NCI-H2196 treated with DMSO at 0.1 percent for 48 hours (cell line): ENCODE measurements at regions not wholly inside any gene's neighbourhood (a gene's known extent, or its start where the extent isn't known, plus 50 kb on each side); places are given as distances from the start of the nearest gene placed in this dataset.
"Not testable (repeated sequence)": the region's sequence is repeated elsewhere in the genome, so short reads cannot be mapped to it uniquely, and the experiment has no call there.

Experiments
- DNase-seq: peaks from one replicate; lab custom pipeline; 2025; ENCODE audit not compliant: unreplicated experiment; lab: John Stamatoyannopoulos, UW

DNA sequence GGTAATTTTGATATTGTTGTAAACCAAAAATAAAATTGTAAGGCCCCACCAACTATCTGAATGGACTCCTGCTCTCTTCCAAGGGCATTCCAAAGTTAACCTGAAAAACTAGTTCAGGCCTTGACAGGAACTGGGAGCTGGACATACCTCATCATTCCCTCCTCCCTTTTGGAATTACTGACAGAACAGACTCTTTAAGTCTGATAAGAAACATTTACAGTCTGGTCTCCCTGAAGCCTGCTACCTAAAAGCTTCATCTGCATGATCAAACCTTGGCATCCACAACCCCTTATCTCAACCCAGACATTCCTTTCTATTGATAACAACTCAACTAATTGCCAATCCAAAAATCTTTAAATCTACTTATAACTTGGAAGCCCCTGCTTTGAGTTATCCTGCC is 123.8 kb downstream of the TLR5 start:
- DNase-seq: no peak

DNA sequence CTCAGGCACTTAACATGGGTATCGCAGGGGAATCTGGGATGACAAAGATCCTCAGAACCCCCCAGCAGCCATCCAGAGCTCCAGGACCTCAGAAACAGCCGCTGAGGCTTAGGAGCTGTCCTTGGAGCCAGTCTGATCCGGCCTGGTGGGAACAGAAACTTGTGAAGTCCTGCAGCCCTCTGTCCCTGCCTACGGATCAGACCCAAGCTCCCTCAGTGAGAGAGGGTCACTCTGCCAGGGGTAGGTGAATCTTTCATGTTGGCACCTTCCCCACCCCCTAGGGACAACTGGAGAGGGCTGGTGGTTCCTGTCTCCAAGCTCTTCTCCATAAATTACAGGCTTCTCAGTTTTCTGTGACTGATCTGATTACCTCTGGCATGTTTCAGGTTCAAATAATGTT is 122.3 kb downstream of the TLR5 start:
- no peak for DNase-seq

DNA sequence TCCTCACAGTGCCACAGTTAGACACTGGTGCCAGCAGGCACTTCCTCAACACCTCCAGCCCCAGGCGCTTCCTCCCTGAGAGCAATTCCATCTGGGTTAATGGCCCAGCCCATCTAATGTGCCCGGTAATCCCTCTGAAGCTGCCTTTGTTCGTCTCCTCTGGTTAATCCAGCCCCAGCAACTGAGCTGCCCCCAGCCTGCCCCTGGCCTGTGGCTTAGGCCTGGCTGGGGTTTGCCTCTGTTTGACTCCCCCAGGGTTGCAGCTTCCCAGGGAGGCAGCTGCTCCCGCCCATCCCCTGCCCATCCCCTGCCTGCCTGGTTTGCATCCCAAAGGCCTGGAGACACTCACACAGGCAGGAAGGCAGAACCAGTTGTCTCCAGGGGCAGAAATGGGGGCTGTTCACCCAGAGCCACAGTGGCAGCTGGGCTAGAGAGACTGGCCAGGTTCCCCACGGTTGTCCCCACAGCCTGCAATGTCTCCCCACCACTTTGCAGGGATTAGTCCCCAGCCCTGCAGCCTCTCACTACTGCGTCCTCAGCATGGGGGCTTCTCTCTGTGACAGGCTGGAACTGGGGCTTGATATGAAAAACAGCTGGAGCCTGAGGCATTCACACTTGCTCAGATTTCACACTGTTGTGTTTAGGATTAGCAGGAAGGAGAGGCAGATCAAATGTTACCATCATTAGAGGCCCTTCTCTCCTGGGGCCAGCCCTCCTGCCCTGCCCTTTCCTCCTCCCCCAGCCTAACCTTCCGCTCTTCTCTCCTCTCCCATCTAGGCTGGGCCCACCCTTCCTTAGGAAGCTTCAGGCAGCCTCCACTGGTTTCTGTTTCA is 120.2 kb downstream of the TLR5 start:
- DNase-seq: no peak

DNA sequence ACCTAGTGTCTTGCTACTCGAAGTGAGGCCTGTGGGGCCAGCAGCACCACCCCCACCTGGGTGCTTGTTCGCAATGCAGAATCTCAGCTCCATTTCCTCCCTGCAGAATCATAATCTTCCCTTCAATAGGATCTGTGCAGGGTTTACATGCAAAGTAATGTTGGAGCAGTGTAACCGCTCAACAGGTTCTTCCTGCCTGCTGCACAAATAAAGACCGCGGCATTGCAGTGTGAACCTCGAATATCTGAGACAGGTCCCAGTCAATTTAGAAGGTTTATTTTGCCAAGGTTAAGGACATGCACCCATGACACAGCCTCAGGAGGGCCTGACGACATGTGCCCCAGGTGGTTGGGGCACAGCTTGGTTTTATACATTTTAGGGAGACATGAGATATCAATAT is 119.2 kb downstream of the TLR5 start:
- no peak for DNase-seq

DNA sequence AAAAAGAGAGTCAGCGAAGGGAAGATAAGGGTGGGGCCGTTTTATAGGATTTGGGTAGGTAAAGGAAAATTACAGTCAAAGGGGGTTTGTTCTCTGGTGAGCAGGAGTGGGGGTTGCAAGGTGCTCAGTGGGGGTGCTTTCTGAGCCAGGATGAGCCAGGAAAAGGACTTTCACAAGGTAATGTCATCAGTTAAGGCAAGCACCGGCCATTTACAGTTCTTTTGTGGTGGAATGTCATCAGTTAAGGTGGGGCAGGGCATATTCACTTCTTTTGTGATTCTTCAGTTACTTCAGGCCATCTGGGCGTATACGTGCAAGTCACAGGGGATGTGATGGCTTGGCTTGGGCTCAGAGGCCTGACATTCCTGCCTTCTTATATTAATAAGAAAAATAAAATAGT is 118.6 kb downstream of the TLR5 start:
- not testable (repeated sequence) for DNase-seq

DNA sequence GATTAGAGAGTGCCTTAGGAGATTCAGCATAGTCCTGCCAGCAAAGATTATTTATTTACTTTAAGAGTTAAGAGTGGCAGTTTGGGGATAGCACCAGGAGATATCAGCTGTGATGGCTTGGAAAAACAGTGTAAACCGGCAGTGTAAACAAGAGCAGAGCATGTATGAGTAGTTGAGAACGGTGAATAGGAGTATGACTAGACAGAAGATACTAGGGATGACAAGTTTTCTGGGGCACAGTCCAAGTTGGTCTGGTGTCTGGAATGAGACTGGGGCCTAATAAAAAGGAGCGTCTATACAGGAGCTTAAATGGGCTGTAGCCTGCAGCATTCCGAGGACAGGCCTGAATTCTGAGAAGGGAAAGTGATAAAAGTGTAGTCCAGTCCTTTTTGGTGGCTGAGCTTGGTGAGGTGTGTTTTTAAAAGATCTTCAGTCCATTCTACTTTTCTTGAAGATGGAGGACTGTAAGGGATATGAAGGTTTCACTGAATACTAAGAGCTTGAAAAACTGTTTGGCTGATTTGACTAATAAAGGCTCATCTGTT is 117.8 kb downstream of the TLR5 start:
- DNase-seq: not testable (repeated sequence)

DNA sequence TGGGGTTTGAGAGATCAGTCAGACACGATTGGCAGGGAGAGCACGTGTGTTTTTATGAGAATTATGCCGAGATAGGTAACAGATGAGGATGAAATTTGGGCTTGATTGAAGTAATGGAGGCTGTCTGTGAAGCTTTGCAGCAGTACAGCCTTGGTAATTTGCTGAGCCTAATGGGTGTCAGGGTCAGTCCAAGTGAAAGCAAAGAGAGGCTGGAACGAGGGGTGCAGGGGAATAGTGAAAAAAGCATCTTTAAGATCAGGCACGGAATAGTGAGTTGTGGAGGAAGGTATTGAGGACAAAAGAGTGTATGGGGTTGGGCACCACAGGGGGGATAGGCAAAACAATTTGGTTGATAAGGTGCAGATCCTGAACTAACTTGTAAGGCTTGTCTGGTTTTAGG is 116.4 kb downstream of the TLR5 start:
- not testable (repeated sequence) for DNase-seq

DNA sequence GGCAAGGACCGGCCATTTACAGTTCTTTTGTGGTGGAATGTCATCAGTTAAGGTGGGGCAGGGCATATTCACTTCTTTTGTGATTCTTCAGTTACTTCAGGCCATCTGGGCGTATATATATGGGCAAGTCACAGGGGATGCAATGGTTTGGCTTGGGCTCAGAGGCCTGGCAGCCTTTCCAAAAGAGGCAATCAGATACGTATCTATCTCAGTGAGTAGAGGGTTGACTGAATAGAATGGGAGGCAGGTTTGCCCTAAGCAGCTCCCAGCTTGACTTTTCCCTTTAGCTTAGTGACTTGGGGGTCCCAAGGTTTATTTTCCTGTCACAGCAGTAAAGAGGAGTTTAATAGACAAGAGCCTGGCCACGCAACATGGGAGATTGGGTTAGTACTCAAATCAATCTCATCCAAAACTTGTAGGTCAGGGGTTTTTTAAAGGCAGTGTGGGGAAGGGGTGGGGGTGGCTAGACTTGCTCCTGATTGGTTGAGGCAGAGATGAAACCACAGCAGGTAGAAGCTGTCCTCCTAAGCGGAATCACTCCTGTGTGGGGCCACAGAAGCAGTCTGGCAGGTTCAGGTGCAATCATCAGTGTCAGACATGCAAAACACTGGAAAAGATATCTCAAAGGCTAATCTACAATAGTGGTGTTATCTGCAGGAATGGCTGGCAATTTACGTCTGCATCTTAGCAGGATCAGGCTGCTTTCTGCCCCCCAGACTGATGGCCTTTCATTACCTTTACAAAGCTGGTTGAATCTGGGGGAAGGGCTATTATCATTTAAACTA is 112.9 kb downstream of the TLR5 start:
- no peak for DNase-seq

DNA sequence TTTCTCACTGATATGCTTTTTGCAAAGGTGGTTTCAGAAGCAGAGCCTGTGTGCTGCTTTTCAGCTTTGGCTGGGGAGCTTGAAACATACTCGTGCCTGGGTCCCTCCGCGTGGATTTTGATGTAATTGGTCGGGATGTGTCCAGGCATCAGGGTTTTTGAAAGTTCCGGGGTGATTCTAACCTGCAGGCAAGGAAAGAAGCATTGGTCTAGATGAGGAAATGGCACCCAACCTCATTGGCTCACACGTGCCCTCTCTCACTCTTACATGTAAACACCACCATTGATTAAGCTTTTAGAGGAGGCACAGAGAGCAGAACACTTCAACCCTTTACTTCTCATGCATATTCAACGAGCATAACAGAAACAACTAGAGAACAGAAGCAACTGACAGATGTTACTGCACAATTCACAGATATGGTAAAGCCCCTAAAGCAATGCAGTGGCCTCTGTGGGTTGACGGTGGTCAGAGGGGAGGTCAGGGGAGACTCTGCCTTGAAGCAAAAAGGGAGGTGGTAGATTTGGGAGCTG is 112.1 kb downstream of the TLR5 start:
- no peak for DNase-seq

DNA sequence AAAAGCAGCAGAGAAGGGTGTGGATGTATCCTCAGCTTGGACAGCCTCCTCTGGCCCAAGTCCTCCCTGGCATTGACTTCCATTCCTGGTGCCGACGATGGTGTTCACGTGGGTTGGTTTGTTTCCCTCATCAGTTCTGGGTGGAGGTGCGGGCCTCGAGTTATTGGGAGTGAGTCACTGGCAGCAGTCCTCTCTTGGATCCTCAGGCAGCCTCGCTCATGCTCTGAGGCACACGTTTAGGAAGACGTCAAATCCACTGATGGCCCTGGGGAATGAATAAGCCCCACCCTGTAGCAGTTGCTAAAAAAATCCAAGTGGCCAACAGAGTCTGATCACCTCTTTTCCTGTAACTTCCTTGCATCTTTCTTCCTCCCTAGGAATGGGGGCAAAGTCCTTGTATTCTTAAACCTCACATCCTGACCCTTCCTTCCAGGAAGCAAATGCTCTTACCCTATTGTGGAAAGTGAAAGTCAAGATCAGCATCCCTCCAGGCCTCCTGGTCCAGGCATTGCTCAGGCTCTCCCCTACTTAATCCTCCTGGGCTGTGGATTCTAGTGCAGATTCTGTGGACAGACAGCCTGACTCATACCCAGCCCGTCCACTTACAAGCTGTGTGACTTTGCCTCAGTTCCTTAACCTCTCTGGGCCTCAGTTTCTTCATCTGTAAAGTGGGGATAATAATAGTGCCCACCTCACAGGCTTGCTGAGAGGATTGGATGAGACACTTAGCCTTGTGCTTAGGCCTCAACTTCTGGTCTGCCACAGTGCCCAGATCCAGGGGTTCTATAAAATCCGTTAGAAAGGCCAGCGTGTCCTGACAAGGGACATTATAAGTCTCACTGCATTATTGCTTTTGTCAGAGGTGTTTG is 111.1 kb downstream of the TLR5 start:
- no peak for DNase-seq

DNA sequence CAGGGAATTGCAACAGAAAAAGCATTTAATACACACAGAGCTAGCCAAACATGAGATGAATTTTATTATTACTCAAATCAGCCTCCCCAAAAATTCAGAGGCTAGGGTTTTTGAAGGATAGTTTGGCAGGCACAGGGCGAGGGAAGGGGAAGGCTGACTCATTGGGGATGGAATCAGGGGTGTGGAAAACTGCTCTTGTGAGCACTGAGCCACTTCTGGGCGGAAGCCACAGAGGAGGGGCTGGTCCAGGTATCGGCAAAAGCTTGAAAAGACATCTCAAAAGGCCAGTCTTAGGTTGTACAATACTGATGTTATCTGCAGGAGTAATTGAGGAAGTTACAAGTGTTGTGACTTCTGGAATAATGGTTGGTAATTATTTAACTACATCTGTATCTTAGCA is 109.4 kb downstream of the TLR5 start:
- no peak for DNase-seq

DNA sequence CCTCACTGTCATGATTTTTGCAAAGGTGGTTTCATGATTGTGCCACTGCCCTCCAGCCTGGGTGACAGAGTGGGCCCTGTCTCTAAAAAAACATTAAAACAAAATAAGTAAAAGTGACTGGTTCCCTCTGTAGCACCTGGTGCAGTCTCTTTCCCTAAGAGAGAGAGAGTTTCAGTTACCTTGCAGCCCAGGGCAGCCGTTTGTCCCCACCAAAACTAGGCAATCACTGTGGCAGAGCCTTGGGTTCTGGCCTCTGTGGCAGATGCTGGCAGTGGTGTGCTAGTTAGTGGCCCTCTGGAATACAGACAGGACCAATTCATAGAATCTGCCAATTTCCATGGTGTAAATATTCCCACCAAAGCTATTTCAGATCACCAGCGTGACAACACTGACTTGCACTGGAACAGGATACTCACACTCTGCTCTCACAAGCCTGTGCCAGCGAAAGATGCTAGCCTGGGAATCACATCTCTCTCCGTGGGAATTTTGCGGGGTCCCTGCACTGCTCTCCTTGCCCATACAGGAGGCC is 108.7 kb downstream of the TLR5 start:
- no peak for DNase-seq

DNA sequence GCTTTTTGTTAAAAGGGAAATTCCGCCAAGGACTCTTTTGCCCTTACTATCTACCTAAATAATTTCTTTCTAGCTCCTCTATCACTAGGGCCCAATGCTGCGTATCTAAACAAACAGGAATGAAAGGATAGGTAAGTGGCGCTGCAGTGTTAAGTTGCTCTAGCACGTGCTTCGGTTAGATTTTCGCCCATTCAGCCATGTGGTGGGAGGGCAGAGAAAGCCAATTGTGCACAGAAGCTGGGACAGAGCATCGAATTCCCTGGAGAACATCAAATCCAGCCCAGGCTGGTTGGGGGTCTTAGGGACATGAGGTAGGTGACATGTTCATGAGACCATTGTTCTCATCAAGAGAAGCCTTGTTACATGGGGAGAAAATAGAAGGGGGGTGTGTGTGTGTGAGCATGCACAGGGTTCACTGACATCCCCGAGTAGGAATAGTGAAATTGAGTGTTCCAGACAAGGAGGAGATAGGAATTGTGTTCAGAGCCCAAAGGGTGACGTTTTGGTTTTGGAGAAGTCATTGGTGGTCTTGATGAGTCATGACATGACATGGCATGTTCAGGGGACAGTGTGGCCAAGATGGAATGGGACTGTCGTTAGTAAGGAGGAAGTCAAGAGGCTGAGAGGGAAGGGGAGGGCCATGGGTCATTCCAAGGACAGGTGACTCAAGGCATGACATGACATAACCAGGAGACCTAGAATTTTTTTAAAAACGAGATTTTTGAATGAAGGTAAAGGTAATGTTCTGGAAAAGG is 107.1 kb downstream of the TLR5 start:
- DNase-seq: no peak

DNA sequence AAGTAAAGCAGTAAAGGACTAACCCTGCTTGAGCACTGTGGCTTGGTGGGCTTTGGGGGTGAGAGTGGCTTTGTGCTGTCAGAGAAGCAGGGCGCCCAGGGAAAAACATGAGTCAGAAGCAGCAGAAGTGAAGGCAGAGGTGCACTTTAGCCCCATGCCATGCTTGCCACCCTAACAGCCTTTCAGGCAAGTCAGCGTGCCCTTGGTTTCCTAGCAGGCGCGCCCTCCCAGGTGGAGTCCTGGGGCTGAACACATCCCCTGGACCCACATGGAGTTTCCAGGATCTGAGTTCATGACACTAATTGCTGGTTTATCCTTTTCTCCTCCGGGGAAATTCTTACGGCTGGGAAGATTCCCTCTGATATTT is 106.6 kb downstream of the TLR5 start:
- no peak for DNase-seq

DNA sequence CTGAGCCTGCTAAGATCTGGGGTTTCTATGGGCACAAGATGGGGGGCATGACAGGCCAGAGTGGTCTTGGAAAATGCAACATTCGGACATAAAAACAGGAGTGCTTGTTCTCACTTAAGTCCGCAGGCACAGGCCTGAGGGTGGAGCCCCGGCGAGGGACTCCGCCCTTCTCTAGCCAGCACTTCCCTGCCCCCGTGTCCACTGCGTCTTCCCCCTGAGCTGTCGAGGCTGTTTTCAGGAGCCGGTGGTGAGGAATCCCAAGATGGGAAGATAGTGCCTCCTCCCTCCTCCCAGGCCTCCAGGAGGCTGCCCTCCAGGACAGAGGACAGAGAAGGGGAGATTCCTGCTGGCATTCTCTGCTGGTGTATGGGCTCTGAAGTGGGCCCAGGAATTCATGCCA is 105.2 kb downstream of the TLR5 start:
- DNase-seq: no peak

DNA sequence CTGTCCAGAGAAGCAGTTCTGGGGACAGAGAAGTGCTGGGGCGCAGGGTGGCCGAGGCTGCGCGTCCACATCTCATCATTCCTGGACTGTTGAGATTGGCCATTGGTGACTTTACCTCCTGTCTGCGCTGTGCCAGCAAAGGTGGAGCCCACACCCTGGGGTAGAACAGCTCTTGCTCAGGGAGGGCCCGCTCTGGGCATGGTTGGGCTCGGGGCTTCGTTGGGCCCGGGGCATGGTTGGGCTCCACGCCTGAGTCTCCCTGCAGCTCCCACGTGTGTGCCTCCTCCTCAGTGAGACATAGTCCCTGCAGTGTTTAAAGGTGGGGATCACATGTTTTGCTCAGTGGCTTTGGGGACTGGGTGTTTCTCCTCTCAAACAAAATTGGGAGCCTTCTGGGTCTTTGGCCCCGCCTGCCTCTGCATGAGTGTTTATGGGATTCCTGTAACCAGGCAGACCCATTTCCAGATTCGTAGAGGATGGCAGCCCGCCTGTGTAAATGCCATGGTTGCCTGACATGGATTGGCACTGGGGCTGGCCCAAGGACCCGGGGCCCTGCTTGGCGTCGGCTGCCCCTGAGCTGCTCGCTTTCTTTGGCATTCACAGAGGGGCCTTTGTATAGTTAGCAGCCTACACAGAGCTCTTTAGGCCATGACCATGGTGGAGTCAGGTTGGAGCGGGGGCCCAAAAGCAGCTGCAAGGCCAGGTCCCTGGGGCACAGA is 104.6 kb downstream of the TLR5 start:
- DNase-seq: no peak

DNA sequence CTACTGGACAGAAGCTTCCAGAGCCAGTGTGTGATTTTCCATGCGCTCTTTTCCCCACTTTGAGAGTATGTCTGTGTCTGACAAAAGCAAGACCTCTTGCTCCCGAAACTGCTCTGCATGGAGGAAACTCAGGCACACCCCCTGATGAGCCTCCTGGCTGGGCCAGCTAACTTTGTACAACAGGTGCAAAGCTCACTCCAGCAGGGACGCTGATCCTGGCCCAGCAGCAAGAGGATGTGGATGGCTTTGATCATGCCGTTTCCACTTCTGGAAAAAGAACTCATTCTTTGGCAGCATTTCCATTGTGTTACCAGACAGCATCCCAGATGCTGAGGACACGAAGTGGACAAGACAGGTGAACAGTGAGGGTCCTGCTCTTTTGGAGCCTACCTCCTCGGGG is 103.1 kb downstream of the TLR5 start:
- DNase-seq: no peak

DNA sequence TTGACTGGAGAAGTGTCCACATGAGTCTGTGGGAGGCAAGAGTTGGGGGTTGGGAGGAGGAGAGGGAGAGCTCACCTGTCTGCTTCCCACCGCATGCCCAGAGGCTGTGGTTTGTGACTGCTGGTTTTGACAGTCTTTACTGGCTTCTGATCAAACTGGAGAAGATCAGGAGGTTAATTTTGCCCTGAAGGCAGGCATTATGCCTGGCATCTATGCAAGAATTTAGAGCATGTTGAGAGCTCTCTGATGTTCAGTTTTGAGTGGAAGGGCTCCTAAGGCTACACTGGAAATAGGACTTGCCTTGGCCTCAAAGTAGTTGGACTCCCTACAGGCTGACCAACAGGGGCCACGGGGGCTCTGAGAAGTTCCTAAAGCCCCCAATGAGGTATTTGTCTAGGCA is 101.6 kb downstream of the TLR5 start:
- no peak for DNase-seq

DNA sequence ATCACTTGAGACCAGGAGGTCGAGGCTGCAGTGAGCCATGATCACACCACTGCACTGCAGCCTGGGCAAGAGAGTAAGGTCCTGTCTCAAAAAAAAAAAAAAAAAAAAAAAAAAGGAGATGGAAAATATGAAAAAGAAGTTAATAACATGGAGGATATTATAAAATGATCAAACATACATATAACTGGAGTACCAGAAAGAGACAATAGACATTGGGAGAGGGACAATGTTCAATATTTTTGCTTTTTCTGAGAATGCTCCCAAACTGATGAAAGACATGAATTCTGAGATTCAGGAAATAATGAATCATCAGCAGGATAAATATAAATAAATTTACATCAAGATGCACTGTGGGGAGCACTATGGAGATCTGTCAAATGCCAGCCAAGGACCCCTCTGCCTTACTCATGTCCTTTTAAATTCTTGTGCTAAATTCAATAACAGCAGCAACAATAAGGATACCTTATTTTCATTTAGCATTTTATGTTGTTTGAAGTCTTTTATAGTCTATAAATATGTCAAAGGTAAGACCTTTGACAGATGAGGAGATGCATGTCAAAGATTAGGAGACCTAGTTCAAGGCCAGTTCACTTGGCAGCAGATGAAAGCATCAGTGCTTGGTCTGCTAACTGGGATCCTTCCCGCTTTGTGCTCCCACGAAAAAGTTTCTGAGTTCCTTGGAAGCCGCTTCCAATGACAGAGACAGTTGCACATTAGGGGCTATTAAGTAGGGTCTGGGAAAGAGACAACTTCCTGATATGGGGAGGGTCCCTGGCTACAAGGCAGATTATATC is 97.7 kb downstream of the TLR5 start:
- no peak for DNase-seq
